ENCODE measurements at regions not wholly inside any gene's neighbourhood (a gene's known extent, or its start where the extent isn't known, plus 50 kb on each side); places are given as distances from the start of the nearest gene placed in this dataset.

DNA sequence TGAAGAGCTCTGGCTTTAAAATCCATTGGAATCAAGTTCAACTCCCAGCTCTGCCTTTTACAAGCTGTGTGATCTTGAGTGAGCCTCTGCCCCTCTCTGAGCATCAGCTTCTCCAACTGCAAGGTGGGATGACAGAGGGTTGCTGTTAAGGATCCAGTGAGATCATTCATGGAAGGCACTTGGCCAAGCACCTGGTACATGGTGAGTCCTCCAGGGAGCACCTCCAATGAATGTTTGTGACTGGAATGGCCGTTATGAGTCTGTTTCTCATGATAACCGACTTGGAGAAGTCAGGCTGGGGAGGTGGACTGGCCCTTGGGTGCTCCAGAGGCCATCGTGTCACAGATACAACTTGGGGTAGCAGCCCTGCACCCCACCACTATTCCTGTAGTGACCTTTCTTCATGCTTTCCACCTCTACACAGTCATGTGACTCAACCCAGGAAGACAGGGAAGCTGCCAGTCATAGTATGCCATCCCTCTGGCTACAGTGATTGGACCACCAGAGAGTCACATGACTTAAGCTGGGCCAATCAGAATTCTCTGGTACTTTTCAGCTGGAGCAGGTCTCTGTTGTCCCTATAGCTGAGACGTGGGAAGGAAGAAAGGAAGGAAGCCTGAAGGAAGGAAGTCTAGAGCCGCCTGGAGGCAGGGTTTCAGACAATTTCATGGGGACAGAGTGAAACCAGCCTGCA lies 146.5 kb upstream of the MYL2 start:
- no peak for DNase-seq

DNA sequence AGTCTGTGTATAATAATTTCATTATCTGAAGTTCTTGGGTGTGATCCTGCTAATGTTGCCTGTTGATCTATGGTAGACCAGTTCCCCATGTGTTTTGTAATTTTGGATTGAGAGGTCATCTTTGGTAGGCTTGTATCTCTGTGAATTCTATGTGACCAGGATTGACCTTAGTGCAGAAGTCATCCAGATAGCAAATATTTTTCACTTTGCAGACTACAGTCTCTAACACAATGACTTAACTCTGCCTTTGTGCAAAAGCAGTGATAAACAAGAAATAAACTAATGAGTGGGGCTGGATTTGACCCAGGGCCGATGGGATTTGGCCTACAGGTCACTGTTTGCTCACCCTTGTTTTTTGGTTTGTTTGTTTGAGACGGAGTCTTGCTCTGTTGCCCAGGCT lies 144.6 kb upstream of the MYL2 start:
- H3K4me1 ChIP-seq: no peaks in the 10 kb centered on the region
- no peaks in the 10 kb centered on the region for H3K36me3 ChIP-seq
- peaks cover 0 to 18% of the 10 kb centered on the region in 2 donors for H3K27me3 ChIP-seq
- no peak overlapping the region for H3K4me3 ChIP-seq
- intact Hi-C loops (cut with DNase I; ENCODE audit: low total_unique reads): no loop called here
- TF ChIP-seq, protein P1, sequence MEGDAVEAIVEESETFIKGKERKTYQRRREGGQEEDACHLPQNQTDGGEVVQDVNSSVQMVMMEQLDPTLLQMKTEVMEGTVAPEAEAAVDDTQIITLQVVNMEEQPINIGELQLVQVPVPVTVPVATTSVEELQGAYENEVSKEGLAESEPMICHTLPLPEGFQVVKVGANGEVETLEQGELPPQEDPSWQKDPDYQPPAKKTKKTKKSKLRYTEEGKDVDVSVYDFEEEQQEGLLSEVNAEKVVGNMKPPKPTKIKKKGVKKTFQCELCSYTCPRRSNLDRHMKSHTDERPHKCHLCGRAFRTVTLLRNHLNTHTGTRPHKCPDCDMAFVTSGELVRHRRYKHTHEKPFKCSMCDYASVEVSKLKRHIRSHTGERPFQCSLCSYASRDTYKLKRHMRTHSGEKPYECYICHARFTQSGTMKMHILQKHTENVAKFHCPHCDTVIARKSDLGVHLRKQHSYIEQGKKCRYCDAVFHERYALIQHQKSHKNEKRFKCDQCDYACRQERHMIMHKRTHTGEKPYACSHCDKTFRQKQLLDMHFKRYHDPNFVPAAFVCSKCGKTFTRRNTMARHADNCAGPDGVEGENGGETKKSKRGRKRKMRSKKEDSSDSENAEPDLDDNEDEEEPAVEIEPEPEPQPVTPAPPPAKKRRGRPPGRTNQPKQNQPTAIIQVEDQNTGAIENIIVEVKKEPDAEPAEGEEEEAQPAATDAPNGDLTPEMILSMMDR (IDR thresholded peaks at IDR 0.05): no peak
- H3K9me3 ChIP-seq: no peaks in the 10 kb centered on the region
- no peak for DNase-seq
- H3K27ac ChIP-seq: no peak overlapping the region

More for the DNA sequence above, 146.5 kb upstream of the MYL2 start:
- Histone ChIP-seq H3K4me1 (no peaks in the 10 kb centered on the region), H3K4me3 (no peak overlapping the region), H3K27me3 (peaks cover 0 to 19% of the 10 kb centered on the region in 2 donors), H3K36me3 (no peaks in the 10 kb centered on the region), H3K27ac (no peak overlapping the region), H3K9me3 (peaks cover 0 to 2% (median 0%) of the 10 kb centered on the region in 3 donors)
- TF ChIP-seq, protein P1 (IDR thresholded peaks at IDR 0.05): no peak
- intact Hi-C loops (cut with DNase I; ENCODE audit: low total_unique reads): no loop called here

DNA sequence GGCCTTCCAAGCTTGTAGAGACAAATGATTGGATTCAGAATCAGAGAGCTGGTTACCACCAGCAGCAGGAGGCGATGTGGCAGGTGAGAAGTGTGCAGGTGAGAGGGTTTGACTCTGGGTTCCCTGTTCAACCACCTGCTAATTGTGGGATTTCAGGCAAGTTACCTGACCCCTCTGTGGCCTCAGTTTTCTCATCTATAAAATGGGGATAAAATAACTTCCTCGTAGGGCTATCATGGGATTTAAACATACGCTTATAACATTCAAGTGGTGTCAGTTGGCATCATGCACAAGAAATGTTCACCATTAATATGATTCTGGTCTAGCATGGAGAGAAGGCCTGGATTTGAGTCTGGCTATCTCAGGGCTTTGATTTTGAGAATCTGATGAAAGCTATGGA lies 143.8 kb upstream of the MYL2 start:
- H3K27ac ChIP-seq: no peak overlapping the region
- H3K36me3 ChIP-seq: no peaks in the 10 kb centered on the region
- peaks cover 0 to 16% of the 10 kb centered on the region in 2 donors for H3K27me3 ChIP-seq
- no peaks in the 10 kb centered on the region for H3K4me1 ChIP-seq
- H3K4me3 ChIP-seq: no peak overlapping the region
- TF ChIP-seq, protein P1 (IDR thresholded peaks at IDR 0.05): no peak
- no peaks in the 10 kb centered on the region for H3K9me3 ChIP-seq
- DNase-seq: no peak
- intact Hi-C loops (cut with DNase I; ENCODE audit: low total_unique reads): no loop called here

DNA sequence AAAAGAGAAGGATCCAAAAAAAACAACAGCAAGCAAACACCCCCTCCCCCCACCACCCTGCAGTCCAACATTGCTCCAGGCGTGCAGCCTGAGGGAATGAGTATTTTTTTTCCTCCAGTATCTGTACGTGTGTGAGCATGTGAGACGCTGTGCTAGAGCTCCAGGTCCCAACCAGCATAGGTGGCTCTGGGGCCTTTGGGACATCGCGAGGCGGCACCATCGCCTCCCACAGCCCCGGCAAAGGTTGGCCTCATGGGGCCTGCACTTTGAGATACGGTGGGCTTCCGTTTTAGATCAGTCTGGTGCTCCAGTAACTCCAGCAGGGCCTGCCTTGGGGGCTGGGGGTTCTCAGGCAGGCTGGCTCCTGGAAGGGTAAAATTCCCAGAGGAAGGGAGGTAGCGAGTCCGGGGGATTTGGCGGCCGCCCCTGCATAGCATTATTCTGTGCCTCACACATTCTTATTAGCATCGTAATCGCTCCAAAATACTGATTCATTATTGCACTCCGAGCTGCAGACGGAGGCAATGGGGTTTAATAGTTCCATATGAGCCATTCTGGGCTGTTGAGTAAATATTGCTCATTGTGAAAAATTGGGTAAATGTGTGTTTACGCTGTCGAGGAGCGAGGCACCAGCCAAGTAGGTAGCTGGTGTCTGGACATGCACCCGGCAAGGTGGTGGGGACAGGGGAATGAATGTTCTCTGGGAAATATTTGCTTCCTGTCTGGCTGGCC lies 143.1 kb upstream of the MYL2 start:
- no peaks in the 10 kb centered on the region for H3K36me3 ChIP-seq
- DNase-seq: no peak
- H3K4me1 ChIP-seq: no peaks in the 10 kb centered on the region
- H3K9me3 ChIP-seq: no peaks in the 10 kb centered on the region
- H3K27me3 ChIP-seq: peaks cover 0 to 11% of the 10 kb centered on the region in 2 donors
- intact Hi-C loops (cut with DNase I; ENCODE audit: low total_unique reads): no loop called here
- no peak overlapping the region for H3K4me3 ChIP-seq
- TF ChIP-seq, protein P1 (IDR thresholded peaks at IDR 0.05): no peak
- H3K27ac ChIP-seq: no peak overlapping the region

DNA sequence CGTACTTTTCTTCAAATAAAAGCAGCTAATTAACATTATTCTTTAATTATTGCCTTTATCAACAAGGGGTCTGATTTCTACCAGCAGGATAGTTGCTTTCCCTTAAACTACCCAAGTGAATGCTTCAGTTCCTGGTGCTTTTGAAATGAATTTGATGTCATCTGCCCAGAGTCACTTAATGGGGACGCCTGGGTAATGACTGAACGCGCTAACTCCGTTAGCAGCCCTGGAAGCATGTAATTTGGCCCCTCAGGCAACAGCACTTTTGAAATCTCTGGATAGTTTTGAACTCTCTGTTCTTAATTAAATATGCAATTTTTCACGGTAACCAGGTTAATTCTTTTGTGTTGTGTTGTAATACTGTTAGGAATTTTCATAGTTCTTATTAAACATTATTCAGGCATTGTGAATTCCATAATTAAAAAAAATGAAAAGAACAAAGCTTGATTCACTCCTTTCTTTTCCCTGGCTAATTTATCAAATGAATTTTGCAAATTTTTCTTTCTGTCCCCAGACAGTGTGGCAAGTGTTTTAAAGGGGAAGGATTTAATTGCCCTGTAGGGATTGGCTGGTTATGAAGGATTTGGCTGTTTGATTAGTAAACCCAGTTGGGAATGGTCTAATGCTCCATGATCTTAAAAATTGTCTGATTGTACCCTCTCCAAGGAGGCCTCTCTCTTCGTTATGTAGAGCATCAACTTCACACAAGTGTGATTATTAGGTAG lies 137.5 kb upstream of the MYL2 start:
- Histone ChIP-seq H3K4me3 (no peak overlapping the region), H3K36me3 (no peaks in the 10 kb centered on the region), H3K4me1 (no peaks in the 10 kb centered on the region), H3K27me3 (peaks cover 0 to 11% of the 10 kb centered on the region in 2 donors), H3K27ac (no peak overlapping the region), H3K9me3 (no peaks in the 10 kb centered on the region)
- intact Hi-C loops (cut with DNase I; ENCODE audit: low total_unique reads): no loop called here
- TF ChIP-seq, protein P1 (IDR thresholded peaks at IDR 0.05): no peak
- no peak for DNase-seq
